ENCODE measurements at regions not wholly inside any gene's neighbourhood (a gene's known extent, or its start where the extent isn't known, plus 50 kb on each side); places are given as distances from the start of the nearest gene placed in this dataset.

DNA sequence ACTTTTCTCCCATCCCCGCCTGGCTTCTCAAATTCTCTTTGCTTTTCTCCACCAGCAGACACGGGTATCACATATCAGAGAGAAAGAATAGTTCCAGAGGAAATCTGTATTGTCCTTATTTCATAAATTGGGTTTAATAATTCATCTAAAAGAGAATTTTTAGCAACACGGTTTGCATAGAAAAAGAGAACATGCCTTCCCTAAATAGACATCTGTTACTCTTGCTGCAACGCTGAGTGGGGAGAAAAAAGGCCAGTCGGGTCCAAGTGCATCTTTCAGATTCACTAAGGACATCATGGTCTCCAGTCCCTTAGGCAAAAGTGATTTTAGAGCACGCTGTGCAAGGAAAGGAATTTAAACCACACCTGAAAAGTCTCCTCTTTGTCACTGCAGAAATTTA is 201.3 kb downstream of the ABHD5 start:
- Histone ChIP-seq H3F3A (ENCODE audit: insufficient read depth) (peaks cover 5% of the 10 kb centered on the region; the same call in 1 of the 2 replicates), H4K20me1 (ENCODE audit: insufficient read depth) (no peaks in the 10 kb centered on the region), H3K27me3 (replicated peaks; ENCODE audit: insufficient read depth) (no peaks in the 10 kb centered on the region), H3K4me1 (ENCODE audit: insufficient read depth) (no peaks in the 10 kb centered on the region), H3K79me2 (ENCODE audit: insufficient read depth) (no peaks in the 10 kb centered on the region), H3K27ac (no peak overlapping the region), H2AFZ (no peak overlapping the region), H3K4me3 (no peak overlapping the region), H3K9me3 (ENCODE audit: low read depth) (no peaks in the 10 kb centered on the region), H3K9ac (no peak overlapping the region), H3K36me3 (ENCODE audit: low read depth) (no peaks in the 10 kb centered on the region), H3K9me2 (ENCODE audit: insufficient read depth) (no peaks in the 10 kb centered on the region), H3K4me2 (ENCODE audit: unreplicated experiment) (no peak overlapping the region)
- WGBS, 2 experiments (ENCODE audit: low coverage in 1 of 2, low lambda C conversion rate in 2 of 2, missing lambda C conversion rate in 2 of 2): 50 to 54% methylated on average over 6 of the region's 6 CpGs
- TF ChIP-seq EZH2 (IDR thresholded peaks at IDR 0.05; ENCODE audit: insufficient read depth, poor library complexity, severe bottlenecking) (no peak), EZH2phosphoT487 (IDR thresholded peaks at IDR 0.05; ENCODE audit: insufficient read depth, low read depth) (no peak)
- in situ Hi-C loops (cut with MboI): no loop called here
- DNase-seq: no peak

- Histone ChIP-seq H3K4me2 (ENCODE audit: unreplicated experiment) (no peak overlapping the region), H4K20me1 (ENCODE audit: insufficient read depth) (no peaks in the 10 kb centered on the region), H3F3A (ENCODE audit: insufficient read depth) (peaks cover 5% of the 10 kb centered on the region; the same call in 1 of the 2 replicates), H3K27ac (no peak overlapping the region), H3K27me3 (replicated peaks; ENCODE audit: insufficient read depth) (no peaks in the 10 kb centered on the region), H3K4me1 (ENCODE audit: insufficient read depth) (no peaks in the 10 kb centered on the region), H3K9me3 (ENCODE audit: low read depth) (no peaks in the 10 kb centered on the region), H2AFZ (no peak overlapping the region), H3K79me2 (ENCODE audit: insufficient read depth) (no peaks in the 10 kb centered on the region), H3K9me2 (ENCODE audit: insufficient read depth) (no peaks in the 10 kb centered on the region), H3K4me3 (no peak overlapping the region), H3K36me3 (ENCODE audit: low read depth) (no peaks in the 10 kb centered on the region), H3K9ac (no peak overlapping the region)
- TF ChIP-seq EZH2 (IDR thresholded peaks at IDR 0.05; ENCODE audit: insufficient read depth, poor library complexity, severe bottlenecking): no peak
- no peak for TF ChIP-seq EZH2phosphoT487 (IDR thresholded peaks at IDR 0.05; ENCODE audit: insufficient read depth, low read depth)
- WGBS, 2 experiments (ENCODE audit: low coverage in 1 of 2, low lambda C conversion rate in 2 of 2, missing lambda C conversion rate in 2 of 2): 14 to 18% methylated on average over 7 of the region's 7 CpGs
- no peak for DNase-seq
- in situ Hi-C loops (cut with MboI): no loop called here
These were observed 201.8 kb downstream of the ABHD5 start for GRCh38 chr3:43892526-43892925.

DNA sequence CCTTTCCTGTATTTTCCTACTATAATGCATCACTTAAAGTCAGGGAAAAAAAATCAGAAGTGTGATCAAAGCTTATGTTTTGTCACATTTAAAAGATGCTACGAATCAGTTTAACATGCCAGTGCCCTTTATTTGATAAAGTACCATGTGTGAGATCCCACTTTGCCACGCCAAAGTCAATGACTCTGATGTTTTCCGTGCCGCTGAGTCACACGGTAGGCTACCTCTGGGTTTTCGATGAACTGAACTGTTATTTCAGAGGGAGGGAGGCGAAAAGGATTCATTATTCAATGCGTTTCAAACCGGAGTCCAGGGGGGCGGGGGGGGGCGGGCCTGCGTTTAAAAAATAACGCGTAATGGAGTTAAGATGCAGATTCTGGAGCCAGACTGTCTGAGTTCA is 203.0 kb downstream of the ABHD5 start:
- H3K27me3 ChIP-seq (replicated peaks; ENCODE audit: insufficient read depth): no peaks in the 10 kb centered on the region
- H3K9me2 ChIP-seq (ENCODE audit: insufficient read depth): no peaks in the 10 kb centered on the region
- peak overlapping the region; percentile 87 for H3K4me2 ChIP-seq (ENCODE audit: unreplicated experiment)
- peaks cover 5% of the 10 kb centered on the region; the same call in 1 of the 2 replicates for H3F3A ChIP-seq (ENCODE audit: insufficient read depth)
- H3K9me3 ChIP-seq (ENCODE audit: low read depth): no peaks in the 10 kb centered on the region
- H3K4me1 ChIP-seq (ENCODE audit: insufficient read depth): no peaks in the 10 kb centered on the region
- H3K4me3 ChIP-seq: peak overlapping the region; percentile 76
- peak overlapping the region; percentile 55 for H3K27ac ChIP-seq
- no peaks in the 10 kb centered on the region for H3K79me2 ChIP-seq (ENCODE audit: insufficient read depth)
- peak; percentile 70 for DNase-seq
- H2AFZ ChIP-seq: peak overlapping the region; percentile 91
- no peak for TF ChIP-seq EZH2phosphoT487 (IDR thresholded peaks at IDR 0.05; ENCODE audit: insufficient read depth, low read depth)
- TF ChIP-seq EZH2 (IDR thresholded peaks at IDR 0.05; ENCODE audit: insufficient read depth, poor library complexity, severe bottlenecking): no peak
- H3K9ac ChIP-seq: peak overlapping the region; percentile 78
- in situ Hi-C loops (cut with MboI): no loop called here
- 2 to 3% methylated on average over 10 to 14 of the region's 14 CpGs for WGBS, 2 experiments (ENCODE audit: low coverage in 1 of 2, low lambda C conversion rate in 2 of 2, missing lambda C conversion rate in 2 of 2)
- no peaks in the 10 kb centered on the region for H4K20me1 ChIP-seq (ENCODE audit: insufficient read depth)
- no peaks in the 10 kb centered on the region for H3K36me3 ChIP-seq (ENCODE audit: low read depth)

GRCh38 chr3:43894176-43895049 is 203.7 kb downstream of the ABHD5 start:
- peak; percentile 89 for DNase-seq
- H3K27me3 ChIP-seq (replicated peaks; ENCODE audit: insufficient read depth): no peaks in the 10 kb centered on the region
- H3K36me3 ChIP-seq (ENCODE audit: low read depth): no peaks in the 10 kb centered on the region
- in situ Hi-C loops (cut with MboI): no loop called here
- H3K27ac ChIP-seq: peak overlapping the region; percentile 55
- peak overlapping the region; percentile 91 for H2AFZ ChIP-seq
- peak overlapping the region; percentile 87 for H3K4me2 ChIP-seq (ENCODE audit: unreplicated experiment)
- H3K9ac ChIP-seq: peak overlapping the region; percentile 78
- H3K79me2 ChIP-seq (ENCODE audit: insufficient read depth): no peaks in the 10 kb centered on the region
- H3F3A ChIP-seq (ENCODE audit: insufficient read depth): peaks cover 5% of the 10 kb centered on the region; the same call in 1 of the 2 replicates
- 8 to 13% methylated on average over 52 to 56 of the region's 63 CpGs for WGBS, 2 experiments (ENCODE audit: low coverage in 1 of 2, low lambda C conversion rate in 2 of 2, missing lambda C conversion rate in 2 of 2)
- H3K9me2 ChIP-seq (ENCODE audit: insufficient read depth): no peaks in the 10 kb centered on the region
- no peak for TF ChIP-seq EZH2phosphoT487 (IDR thresholded peaks at IDR 0.05; ENCODE audit: insufficient read depth, low read depth)
- TF ChIP-seq EZH2 (IDR thresholded peaks at IDR 0.05; ENCODE audit: insufficient read depth, poor library complexity, severe bottlenecking): no peak
- H3K4me3 ChIP-seq: peak overlapping the region; percentile 76
- no peaks in the 10 kb centered on the region for H4K20me1 ChIP-seq (ENCODE audit: insufficient read depth)
- no peaks in the 10 kb centered on the region for H3K9me3 ChIP-seq (ENCODE audit: low read depth)
- no peaks in the 10 kb centered on the region for H3K4me1 ChIP-seq (ENCODE audit: insufficient read depth)

Data from GM23248 (cell line).